ENCODE measurements at regions not wholly inside any gene's neighbourhood (a gene's known extent, or its start where the extent isn't known, plus 50 kb on each side); places are given as distances from the start of the nearest gene placed in this dataset.
"Not testable (repeated sequence)": the region's sequence is repeated elsewhere in the genome, so short reads cannot be mapped to it uniquely, and the experiment has no call there.

GRCh38 chr3:139185527-139185926, 140.8 kb upstream of the PRR23C start:
- no peak for TF ChIP-seq CTCF (IDR thresholded peaks at IDR 0.05; ENCODE audit: low read depth, low read length, missing control alignments)
- no peak overlapping the region for H3K4me3 ChIP-seq (ENCODE audit: low read depth, low read length)
- DNase-seq (ENCODE audit: low read depth): no peak

GRCh38 chr3:139187154-139187553, 142.5 kb upstream of the PRR23C start:
- H3K4me3 ChIP-seq (ENCODE audit: low read depth, low read length): no peak overlapping the region
- TF ChIP-seq CTCF (IDR thresholded peaks at IDR 0.05; ENCODE audit: low read depth, low read length, missing control alignments): no peak
- no peak for DNase-seq (ENCODE audit: low read depth)

- no peak for TF ChIP-seq CTCF (IDR thresholded peaks at IDR 0.05; ENCODE audit: low read depth, low read length, missing control alignments)
- no peak for DNase-seq (ENCODE audit: low read depth)
- H3K4me3 ChIP-seq (ENCODE audit: low read depth, low read length): no peak overlapping the region
Measured at GRCh38 chr3:139187648-139188047, 143.0 kb upstream of the PRR23C start.

- TF ChIP-seq CTCF (IDR thresholded peaks at IDR 0.05; ENCODE audit: low read depth, low read length, missing control alignments): no peak
- no peak overlapping the region for H3K4me3 ChIP-seq (ENCODE audit: low read depth, low read length)
- DNase-seq (ENCODE audit: low read depth): no peak
Measured at GRCh38 chr3:139189943-139190342, 145.3 kb upstream of the PRR23C start.

GRCh38 chr3:139194421-139194820, 149.4 kb upstream of the MRPS22 start:
- H3K4me3 ChIP-seq (ENCODE audit: low read depth, low read length); DNase-seq (ENCODE audit: low read depth): not testable (repeated sequence)

- H3K4me3 ChIP-seq (ENCODE audit: low read depth, low read length); DNase-seq (ENCODE audit: low read depth): not testable (repeated sequence)
Measured at GRCh38 chr3:139196146-139196545, 147.7 kb upstream of the MRPS22 start.

GRCh38 chr3:139197251-139197650, 146.6 kb upstream of the MRPS22 start:
- H3K4me3 ChIP-seq (ENCODE audit: low read depth, low read length): no peak overlapping the region
- no peak for DNase-seq (ENCODE audit: low read depth)
- no peak for TF ChIP-seq CTCF (IDR thresholded peaks at IDR 0.05; ENCODE audit: low read depth, low read length, missing control alignments)

- DNase-seq (ENCODE audit: low read depth): no peak
- H3K4me3 ChIP-seq (ENCODE audit: low read depth, low read length): no peak overlapping the region
- TF ChIP-seq CTCF (IDR thresholded peaks at IDR 0.05; ENCODE audit: low read depth, low read length, missing control alignments): no peak
Measured at GRCh38 chr3:139198186-139198585, 145.6 kb upstream of the MRPS22 start.
